Smooth muscle cell of the brain vasculature (primary cell): ENCODE measurements at regions not wholly inside any gene's neighbourhood (a gene's known extent, or its start where the extent isn't known, plus 50 kb on each side); places are given as distances from the start of the nearest gene placed in this dataset.
"Not testable (repeated sequence)": the region's sequence is repeated elsewhere in the genome, so short reads cannot be mapped to it uniquely, and the experiment has no call there.

Experiments
- DNase-seq: peaks from one replicate; pipeline ENCODE4 v3.0.0-alpha.2; 2012; ENCODE audit warnings: low read depth, low spot score

- DNase-seq = no peak
Measured at GRCh38 chr5:174796711-174797192, 72.4 kb downstream of the MSX2 start.

GRCh38 chr5:174794931-174795672, 70.7 kb downstream of the MSX2 start:
- peak; percentile 17 for DNase-seq

- DNase-seq = peak; percentile 45
Measured at GRCh38 chr5:174793684-174794328, 69.4 kb downstream of the MSX2 start.

- no peak for DNase-seq
Measured at GRCh38 chr5:174793076-174793475, 68.7 kb downstream of the MSX2 start.

GRCh38 chr5:174792265-174792664, 67.9 kb downstream of the MSX2 start:
- not testable (repeated sequence) for DNase-seq

- DNase-seq = no peak
Measured at GRCh38 chr5:174790906-174791305, 66.5 kb downstream of the MSX2 start.

GRCh38 chr5:174789596-174789995, 65.2 kb downstream of the MSX2 start:
- DNase-seq = no peak

GRCh38 chr5:174785120-174785680, 60.8 kb downstream of the MSX2 start:
- DNase-seq = no peak
